ENCODE measurements at regions not wholly inside any gene's neighbourhood (a gene's known extent, or its start where the extent isn't known, plus 50 kb on each side); places are given as distances from the start of the nearest gene placed in this dataset.

GRCh38 chr1:101317590-101317989 lies 80.8 kb downstream of the S1PR1 start:
- DNase-seq (ENCODE audit: low spot score), result no peak

- no peak for DNase-seq (ENCODE audit: low spot score)
Observed at GRCh38 chr1:101323535-101323934, 86.7 kb downstream of the S1PR1 start.

GRCh38 chr1:101325144-101325543 lies 88.3 kb downstream of the S1PR1 start:
- no peak for DNase-seq (ENCODE audit: low spot score)

- no peak for DNase-seq (ENCODE audit: low spot score)
Observed at GRCh38 chr1:101330427-101331130, 93.8 kb downstream of the S1PR1 start.

GRCh38 chr1:101331794-101332193 lies 95.0 kb downstream of the S1PR1 start:
- no peak for DNase-seq (ENCODE audit: low spot score)

- no peak for DNase-seq (ENCODE audit: low spot score)
Observed at GRCh38 chr1:101332633-101333032, 95.8 kb downstream of the S1PR1 start.

GRCh38 chr1:101333186-101333585 lies 96.4 kb downstream of the S1PR1 start:
- DNase-seq (ENCODE audit: low spot score), result no peak

- no peak for DNase-seq (ENCODE audit: low spot score)
Observed at GRCh38 chr1:101337968-101338367, 101.1 kb downstream of the S1PR1 start.

- DNase-seq (ENCODE audit: low spot score), result no peak
Observed at GRCh38 chr1:101338714-101339430, 102.1 kb downstream of the S1PR1 start.

GRCh38 chr1:101344745-101345144 lies 107.9 kb downstream of the S1PR1 start:
- DNase-seq (ENCODE audit: low spot score), result no peak

GRCh38 chr1:101346419-101346818 lies 109.6 kb downstream of the S1PR1 start:
- DNase-seq (ENCODE audit: low spot score), result no peak

GRCh38 chr1:101356013-101356412 lies 119.2 kb downstream of the S1PR1 start:
- DNase-seq (ENCODE audit: low spot score), result no peak

- DNase-seq (ENCODE audit: low spot score), result no peak
Observed at GRCh38 chr1:101356604-101357443, 120.0 kb downstream of the S1PR1 start.

GRCh38 chr1:101357444-101357986 lies 120.7 kb downstream of the S1PR1 start:
- peak; percentile 86 for DNase-seq (ENCODE audit: low spot score)

- no peak for DNase-seq (ENCODE audit: low spot score)
Observed at GRCh38 chr1:101360506-101360905, 123.7 kb downstream of the S1PR1 start.

GRCh38 chr1:101363891-101364318 lies 127.1 kb downstream of the S1PR1 start:
- DNase-seq (ENCODE audit: low spot score), result no peak

- no peak for DNase-seq (ENCODE audit: low spot score)
Observed at GRCh38 chr1:101364370-101365120, 127.7 kb downstream of the S1PR1 start.

GRCh38 chr1:101365186-101365585 lies 128.4 kb downstream of the S1PR1 start:
- DNase-seq (ENCODE audit: low spot score), result no peak

- DNase-seq (ENCODE audit: low spot score), result no peak
Observed at GRCh38 chr1:101365878-101366277, 129.1 kb downstream of the S1PR1 start.

- peak; percentile 69 for DNase-seq (ENCODE audit: low spot score)
Observed at GRCh38 chr1:101366513-101367215, 129.8 kb downstream of the S1PR1 start.

GRCh38 chr1:101367630-101368029 lies 130.8 kb downstream of the S1PR1 start:
- DNase-seq (ENCODE audit: low spot score), result no peak
